ENCODE measurements at regions not wholly inside any gene's neighbourhood (a gene's known extent, or its start where the extent isn't known, plus 50 kb on each side); places are given as distances from the start of the nearest gene placed in this dataset.

DNA sequence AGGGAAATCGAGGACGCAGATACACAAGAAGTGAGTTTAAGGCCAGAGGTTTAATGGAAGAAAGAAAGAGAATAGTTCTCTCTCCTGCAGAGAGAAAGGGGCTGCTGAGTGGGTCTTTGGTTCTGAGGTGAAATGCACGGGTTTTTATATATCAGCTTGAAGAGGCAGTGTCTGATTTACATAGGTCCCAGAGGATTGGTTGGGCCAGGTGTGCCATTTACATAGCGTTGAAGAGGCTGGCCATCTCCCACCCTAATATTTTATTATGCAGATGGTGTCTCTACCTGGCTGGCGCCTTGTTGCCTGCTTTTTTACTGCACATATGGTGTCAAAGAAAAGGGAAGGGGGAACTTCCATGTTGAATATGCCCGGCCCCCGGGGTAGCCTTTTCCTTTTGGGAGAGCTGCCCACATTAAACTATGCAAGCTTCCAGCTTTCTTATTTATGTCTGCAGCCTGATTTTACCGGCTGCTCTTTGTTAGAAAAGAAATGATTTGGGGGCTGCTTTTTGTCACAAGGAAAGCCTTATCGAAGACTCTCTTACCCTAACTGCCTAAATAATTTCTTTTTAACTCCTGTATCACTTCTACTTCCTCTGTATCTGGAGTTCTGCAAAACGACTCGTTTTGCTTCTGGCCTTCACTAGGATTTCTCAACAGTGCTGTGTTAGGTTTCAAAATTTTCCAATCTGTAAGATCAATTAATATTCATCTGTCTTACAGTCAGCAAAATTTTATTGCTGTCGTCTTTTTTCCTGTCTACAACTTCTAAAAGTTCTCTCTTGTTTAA lies 268.5 kb downstream of the B3GLCT start:
- FAIRE-seq, result no peak
- H3K36me3 ChIP-seq (ENCODE audit: control insufficient read depth in 2 of 2, insufficient read depth in 2 of 2, low read length in 1 of 2), result no peaks in the 10 kb centered on the region

More for the DNA sequence above, 268.5 kb downstream of the B3GLCT start:
- no peak overlapping the region for H3K27ac ChIP-seq (ENCODE audit: control insufficient read depth, insufficient read depth)
- CTCF ChIA-PET, result no interaction called here
- no peaks in the 10 kb centered on the region for H4K20me1 ChIP-seq (ENCODE audit: control insufficient read depth, insufficient read depth)
- TF ChIP-seq EZH2 (IDR thresholded peaks at IDR 0.05; ENCODE audit: borderline replicate concordance, control insufficient read depth, low read depth, low read length) (no peak), TCF7 (IDR thresholded peaks at IDR 0.05; ENCODE audit: borderline replicate concordance) (no peak), ZNF217 (IDR thresholded peaks at IDR 0.05) (no peak), MTA2 (IDR thresholded peaks at IDR 0.05; ENCODE audit: low read depth) (no peak), SMC3 (IDR thresholded peaks at IDR 0.05; ENCODE audit: borderline replicate concordance, low read length) (no peak), SMAD5 (IDR thresholded peaks at IDR 0.05; ENCODE audit: low read depth) (no peak), ZBED1 (IDR thresholded peaks at IDR 0.05; ENCODE audit: borderline replicate concordance) (no peak), GATAD2B (conservative IDR thresholded peaks at IDR 0.05; ENCODE audit: low read depth) (no peak), CBX5 (IDR thresholded peaks at IDR 0.05; ENCODE audit: low read depth) (no peak), NBN (IDR thresholded peaks at IDR 0.05) (no peak), RAD21 (IDR thresholded peaks at IDR 0.05; ENCODE audit: insufficient read depth, low read depth, low read length) (no peak)
- TF ChIP-seq, protein P1, sequence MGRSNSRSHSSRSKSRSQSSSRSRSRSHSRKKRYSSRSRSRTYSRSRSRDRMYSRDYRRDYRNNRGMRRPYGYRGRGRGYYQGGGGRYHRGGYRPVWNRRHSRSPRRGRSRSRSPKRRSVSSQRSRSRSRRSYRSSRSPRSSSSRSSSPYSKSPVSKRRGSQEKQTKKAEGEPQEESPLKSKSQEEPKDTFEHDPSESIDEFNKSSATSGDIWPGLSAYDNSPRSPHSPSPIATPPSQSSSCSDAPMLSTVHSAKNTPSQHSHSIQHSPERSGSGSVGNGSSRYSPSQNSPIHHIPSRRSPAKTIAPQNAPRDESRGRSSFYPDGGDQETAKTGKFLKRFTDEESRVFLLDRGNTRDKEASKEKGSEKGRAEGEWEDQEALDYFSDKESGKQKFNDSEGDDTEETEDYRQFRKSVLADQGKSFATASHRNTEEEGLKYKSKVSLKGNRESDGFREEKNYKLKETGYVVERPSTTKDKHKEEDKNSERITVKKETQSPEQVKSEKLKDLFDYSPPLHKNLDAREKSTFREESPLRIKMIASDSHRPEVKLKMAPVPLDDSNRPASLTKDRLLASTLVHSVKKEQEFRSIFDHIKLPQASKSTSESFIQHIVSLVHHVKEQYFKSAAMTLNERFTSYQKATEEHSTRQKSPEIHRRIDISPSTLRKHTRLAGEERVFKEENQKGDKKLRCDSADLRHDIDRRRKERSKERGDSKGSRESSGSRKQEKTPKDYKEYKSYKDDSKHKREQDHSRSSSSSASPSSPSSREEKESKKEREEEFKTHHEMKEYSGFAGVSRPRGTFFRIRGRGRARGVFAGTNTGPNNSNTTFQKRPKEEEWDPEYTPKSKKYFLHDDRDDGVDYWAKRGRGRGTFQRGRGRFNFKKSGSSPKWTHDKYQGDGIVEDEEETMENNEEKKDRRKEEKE (IDR thresholded peaks at IDR 0.05), result no peak
- DNase-seq (ENCODE audit: low read depth, low spot score) (no peak), ATAC-seq (no peak)
- RAD21 ChIA-PET (ENCODE audit: unreplicated experiment), result no interaction called here
- no peak overlapping the region for H3K4me3 ChIP-seq
- no peaks in the 10 kb centered on the region for H3K27me3 ChIP-seq (replicated peaks in 1 of 2; ENCODE audit: control insufficient read depth in 2 of 2, insufficient read depth in 2 of 2, low read length in 1 of 2)
- H3K9me3 ChIP-seq (replicated peaks; ENCODE audit: control insufficient read depth, insufficient read depth, low read length), result no peaks in the 10 kb centered on the region
- no peaks in the 10 kb centered on the region for H3K79me2 ChIP-seq (ENCODE audit: control insufficient read depth, insufficient read depth, low read length)
- no peak overlapping the region for H3K4me2 ChIP-seq (ENCODE audit: control insufficient read depth, insufficient read depth)
- no peak overlapping the region for H2AFZ ChIP-seq (ENCODE audit: control insufficient read depth, low read depth, low read length)
- SMC1A ChIA-PET (ENCODE audit: uncharacterized antibody, unreplicated experiment), result no interaction called here
- intact Hi-C loops (cut with micrococcal nuclease; ENCODE audit: unreplicated experiment) (no loop called here), in situ Hi-C loops (cut with MboI) (no loop called here)
- no peaks in the 10 kb centered on the region for H3K4me1 ChIP-seq (ENCODE audit: control insufficient read depth, insufficient read depth, low read length)
- H3K9ac ChIP-seq (ENCODE audit: control insufficient read depth, insufficient read depth, low read length), result no peak overlapping the region
- POLR2A ChIA-PET, result no interaction called here
- 33% methylated on average over 12 of the region's 12 CpGs for WGBS (ENCODE audit: insufficient coverage, insufficient replicate concordance, low lambda C conversion rate, missing lambda C conversion rate)
- no TSS peak for BruUV-seq (replicated peaks)

Measured in GM12878 (cell line).